B cell (primary cell): ENCODE measurements at regions not wholly inside any gene's neighbourhood (a gene's known extent, or its start where the extent isn't known, plus 50 kb on each side); places are given as distances from the start of the nearest gene placed in this dataset.

Source experiments
- EZH2 ChIP-seq: IDR thresholded peaks from 2 replicates; pipeline ENCODE4 v1.6.1; 2012; ENCODE audit warnings: borderline replicate concordance, low read depth, mild to moderate bottlenecking, moderate library complexity, low read length; ENCODE audit not compliant: insufficient read depth, poor library complexity, severe bottlenecking
- TF ChIP-seq, protein P1 (sequence below): fragments of 200-600 bp; IDR thresholded peaks from one replicate; pipeline ENCODE4 v1.8.0; 2022; ENCODE audit warnings: antibody characterized with exemption, mild to moderate bottlenecking

DNA sequence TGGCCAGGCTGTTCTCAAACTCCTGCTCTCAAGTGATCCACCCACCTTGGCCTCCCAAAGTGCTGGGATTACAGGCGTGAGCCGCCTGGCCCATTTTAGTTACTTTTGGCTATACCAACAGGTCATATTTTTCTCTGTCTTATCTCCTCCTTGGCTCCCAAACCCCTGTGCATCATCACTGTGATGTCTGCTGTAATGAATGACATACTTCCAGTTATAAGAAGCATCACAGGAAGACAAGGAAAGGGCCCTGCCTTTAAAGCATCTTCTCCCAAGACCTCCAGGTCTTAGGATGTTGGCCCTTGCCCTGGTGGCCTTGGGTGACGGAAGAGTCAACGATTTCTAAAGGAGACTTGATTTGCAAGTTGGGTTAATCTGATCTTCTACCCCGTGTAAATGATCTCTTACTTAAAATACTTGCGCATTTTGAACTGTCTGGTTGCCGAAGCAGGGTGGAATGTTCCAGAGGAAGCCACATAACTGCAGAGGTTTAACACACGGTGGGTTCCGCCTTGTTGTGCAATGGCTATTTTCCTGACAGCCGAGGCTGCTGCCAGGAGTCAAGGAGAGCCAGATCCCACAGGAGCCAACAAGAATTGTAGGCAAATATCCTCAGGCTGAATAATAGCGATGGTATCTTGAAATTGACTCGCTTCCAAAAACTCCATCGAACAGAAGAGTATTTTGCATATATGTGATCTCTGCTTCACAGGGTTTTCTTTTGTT is 55.7 kb upstream of the PLXNC1 start:
- TF ChIP-seq, protein P1, sequence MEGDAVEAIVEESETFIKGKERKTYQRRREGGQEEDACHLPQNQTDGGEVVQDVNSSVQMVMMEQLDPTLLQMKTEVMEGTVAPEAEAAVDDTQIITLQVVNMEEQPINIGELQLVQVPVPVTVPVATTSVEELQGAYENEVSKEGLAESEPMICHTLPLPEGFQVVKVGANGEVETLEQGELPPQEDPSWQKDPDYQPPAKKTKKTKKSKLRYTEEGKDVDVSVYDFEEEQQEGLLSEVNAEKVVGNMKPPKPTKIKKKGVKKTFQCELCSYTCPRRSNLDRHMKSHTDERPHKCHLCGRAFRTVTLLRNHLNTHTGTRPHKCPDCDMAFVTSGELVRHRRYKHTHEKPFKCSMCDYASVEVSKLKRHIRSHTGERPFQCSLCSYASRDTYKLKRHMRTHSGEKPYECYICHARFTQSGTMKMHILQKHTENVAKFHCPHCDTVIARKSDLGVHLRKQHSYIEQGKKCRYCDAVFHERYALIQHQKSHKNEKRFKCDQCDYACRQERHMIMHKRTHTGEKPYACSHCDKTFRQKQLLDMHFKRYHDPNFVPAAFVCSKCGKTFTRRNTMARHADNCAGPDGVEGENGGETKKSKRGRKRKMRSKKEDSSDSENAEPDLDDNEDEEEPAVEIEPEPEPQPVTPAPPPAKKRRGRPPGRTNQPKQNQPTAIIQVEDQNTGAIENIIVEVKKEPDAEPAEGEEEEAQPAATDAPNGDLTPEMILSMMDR: no peak
- TF ChIP-seq EZH2: no peak
